Endothelial cell (in vitro differentiated cells): ENCODE measurements at regions not wholly inside any gene's neighbourhood (a gene's known extent, or its start where the extent isn't known, plus 50 kb on each side); places are given as distances from the start of the nearest gene placed in this dataset.
"Not testable (repeated sequence)": the region's sequence is repeated elsewhere in the genome, so short reads cannot be mapped to it uniquely, and the experiment has no call there.

Experiments
- DNase-seq: peaks from one replicate; pipeline ENCODE4 v3.0.0; 2021; ENCODE audit warnings: low spot score
- H3K27ac Mint-ChIP-seq: one replicate; pipeline ENCODE4 v1.8.0; 2021; ENCODE audit warnings: mixed read lengths, inconsistent platforms; ENCODE audit not compliant: unreplicated experiment
- H3K27me3 Mint-ChIP-seq: one replicate; pipeline ENCODE4 v1.8.0; 2021; ENCODE audit warnings: mild to moderate bottlenecking, moderate library complexity, mixed read lengths, inconsistent platforms; ENCODE audit not compliant: unreplicated experiment
- H3K36me3 Mint-ChIP-seq: one replicate; pipeline ENCODE4 v1.8.0; 2021; ENCODE audit warnings: mild to moderate bottlenecking, low read depth, mixed read lengths, inconsistent platforms; ENCODE audit not compliant: unreplicated experiment
- H3K4me1 Mint-ChIP-seq: one replicate; pipeline ENCODE4 v1.8.0; 2021; ENCODE audit warnings: mild to moderate bottlenecking, mixed read lengths, inconsistent platforms; ENCODE audit not compliant: unreplicated experiment
- H3K4me3 Mint-ChIP-seq: one replicate; pipeline ENCODE4 v1.8.0; 2021; ENCODE audit warnings: mild to moderate bottlenecking, mixed read lengths, inconsistent platforms; ENCODE audit not compliant: unreplicated experiment
- H3K9me3 Mint-ChIP-seq: one replicate; pipeline ENCODE4 v1.8.0; 2021; ENCODE audit warnings: mixed read lengths, inconsistent platforms; ENCODE audit not compliant: unreplicated experiment
- CTCF ChIP-seq: fragments of 200-600 bp; sonication (generic); IDR thresholded peaks from one replicate; pipeline ENCODE4 v1.5.0; 2021; ENCODE audit warnings: antibody characterized with exemption; ENCODE audit not compliant: unreplicated experiment

- Mint-ChIP-seq H3K4me3 (no peak overlapping the region), H3K27me3 (no peaks in the 10 kb centered on the region), H3K9me3 (no peaks in the 10 kb centered on the region), H3K27ac (no peak overlapping the region), H3K4me1 (no peaks in the 10 kb centered on the region), H3K36me3 (no peaks in the 10 kb centered on the region)
- no peak for TF ChIP-seq CTCF
- peak; percentile 59 for DNase-seq
These were observed 302.5 kb downstream of the ACTR3B start for GRCh38 chr7:153061910-153062528.

GRCh38 chr7:153065051-153065450, 305.5 kb downstream of the ACTR3B start:
- H3K27me3 Mint-ChIP-seq, result no peaks in the 10 kb centered on the region
- no peaks in the 10 kb centered on the region for H3K9me3 Mint-ChIP-seq
- DNase-seq, result no peak
- TF ChIP-seq CTCF, result no peak
- H3K36me3 Mint-ChIP-seq, result no peaks in the 10 kb centered on the region
- H3K27ac Mint-ChIP-seq, result no peak overlapping the region
- no peak overlapping the region for H3K4me3 Mint-ChIP-seq
- no peaks in the 10 kb centered on the region for H3K4me1 Mint-ChIP-seq

GRCh38 chr7:153066711-153067110, 307.2 kb downstream of the ACTR3B start:
- no peaks in the 10 kb centered on the region for H3K4me1 Mint-ChIP-seq
- H3K27ac Mint-ChIP-seq, result no peak overlapping the region
- no peak for TF ChIP-seq CTCF
- H3K9me3 Mint-ChIP-seq, result no peaks in the 10 kb centered on the region
- no peaks in the 10 kb centered on the region for H3K27me3 Mint-ChIP-seq
- no peak for DNase-seq
- H3K4me3 Mint-ChIP-seq, result no peak overlapping the region
- H3K36me3 Mint-ChIP-seq, result no peaks in the 10 kb centered on the region

- TF ChIP-seq CTCF, result no peak
- Mint-ChIP-seq H3K36me3 (no peaks in the 10 kb centered on the region), H3K4me3 (no peak overlapping the region), H3K4me1 (no peaks in the 10 kb centered on the region), H3K9me3 (no peaks in the 10 kb centered on the region), H3K27me3 (no peaks in the 10 kb centered on the region), H3K27ac (no peak overlapping the region)
- no peak for DNase-seq
These were observed 310.6 kb downstream of the ACTR3B start for GRCh38 chr7:153070141-153070540.

- no peaks in the 10 kb centered on the region for H3K9me3 Mint-ChIP-seq
- no peak for DNase-seq
- H3K4me3 Mint-ChIP-seq, result no peak overlapping the region
- no peak overlapping the region for H3K27ac Mint-ChIP-seq
- no peaks in the 10 kb centered on the region for H3K4me1 Mint-ChIP-seq
- TF ChIP-seq CTCF, result no peak
- no peaks in the 10 kb centered on the region for H3K27me3 Mint-ChIP-seq
- H3K36me3 Mint-ChIP-seq, result no peaks in the 10 kb centered on the region
These were observed 313.3 kb downstream of the ACTR3B start for GRCh38 chr7:153072806-153073205.

- H3K27me3 Mint-ChIP-seq, H3K4me3 Mint-ChIP-seq, H3K9me3 Mint-ChIP-seq, H3K36me3 Mint-ChIP-seq, H3K4me1 Mint-ChIP-seq, DNase-seq, H3K27ac Mint-ChIP-seq: not testable (repeated sequence)
These were observed 316.7 kb downstream of the ACTR3B start for GRCh38 chr7:153076289-153076688.
